Uterus (tissue), 3 donors: ENCODE measurements at regions not wholly inside any gene's neighbourhood (a gene's known extent, or its start where the extent isn't known, plus 50 kb on each side); places are given as distances from the start of the nearest gene placed in this dataset.

ENCODE experiments used
- DNase-seq, 2 donors: peaks; one replicate each; pipeline ENCODE4 v3.0.0-alpha.2; 2019 to 2020
- H3K27ac ChIP-seq, 2 donors: fragments of 200-600 bp; sonication (generic); 1 replicate in 1 of 2; 2 replicates in 1 of 2; pipeline ENCODE4 v1.5.1; 2016 to 2018
- H3K27me3 ChIP-seq, 2 donors: fragments of 200-600 bp; sonication (generic); one replicate each; pipeline ENCODE4 v1.5.1; 2018 to 2019; ENCODE audit warnings: control low read depth in 1 of 2
- H3K36me3 ChIP-seq, 2 donors: fragments of 200-600 bp; sonication (generic); one replicate each; pipeline ENCODE4 v1.5.1; 2019; ENCODE audit warnings: control low read depth in 1 of 2
- H3K4me1 ChIP-seq, 2 donors: fragments of 200-600 bp; sonication (generic); one replicate each; pipeline ENCODE4 v1.5.1; 2018 to 2019; ENCODE audit warnings: control low read depth in 1 of 2
- H3K4me3 ChIP-seq, 2 donors: fragments of 200-600 bp; sonication (generic); 1 replicate in 1 of 2; 2 replicates in 1 of 2; pipeline ENCODE4 v1.5.1; 2018 to 2019; ENCODE audit warnings: mild to moderate bottlenecking in 1 of 2
- H3K9me3 ChIP-seq, 2 donors: fragments of 200-600 bp; sonication (generic); one replicate each; pipeline ENCODE4 v1.5.1; 2019; ENCODE audit warnings: control low read depth in 1 of 2
- POLR2A ChIP-seq, 2 donors: fragments of 450-650 bp; IDR thresholded peaks; one replicate each; pipeline ENCODE4 v1.6.1; 2016; ENCODE audit warnings: antibody characterized with exemption in 2 of 2, mild to moderate bottlenecking in 1 of 2, moderate library complexity in 1 of 2
- intact Hi-C: fragments of 100-400 bp; cut with DNase I; formaldehyde crosslinking; loops from one replicate; pipeline ENCODE4 v1.15.1; 2023; ENCODE audit warnings: low total_unique reads
- TF ChIP-seq, protein P1 (sequence below), 4 experiments: fragments of 200-600 bp in 2 of 4; fragments of 450-650 bp in 2 of 4; sonication (generic) in 2 of 4; IDR thresholded peaks; one replicate each; pipeline ENCODE4 v1.5.1; 2016 to 2019; ENCODE audit warnings: antibody characterized with exemption in 4 of 4, mild to moderate bottlenecking in 2 of 4, moderate library complexity in 1 of 4
- donor health status: DM: yes; HTN: yes; CAD: no.

- Histone ChIP-seq H3K9me3 (no peaks in the 10 kb centered on the region), H3K4me3 (no peak overlapping the region), H3K4me1 (no peaks in the 10 kb centered on the region), H3K27me3 (no peaks in the 10 kb centered on the region), H3K27ac (no peak overlapping the region), H3K36me3 (no peaks in the 10 kb centered on the region)
- no peak for DNase-seq
- TF ChIP-seq, protein P1, sequence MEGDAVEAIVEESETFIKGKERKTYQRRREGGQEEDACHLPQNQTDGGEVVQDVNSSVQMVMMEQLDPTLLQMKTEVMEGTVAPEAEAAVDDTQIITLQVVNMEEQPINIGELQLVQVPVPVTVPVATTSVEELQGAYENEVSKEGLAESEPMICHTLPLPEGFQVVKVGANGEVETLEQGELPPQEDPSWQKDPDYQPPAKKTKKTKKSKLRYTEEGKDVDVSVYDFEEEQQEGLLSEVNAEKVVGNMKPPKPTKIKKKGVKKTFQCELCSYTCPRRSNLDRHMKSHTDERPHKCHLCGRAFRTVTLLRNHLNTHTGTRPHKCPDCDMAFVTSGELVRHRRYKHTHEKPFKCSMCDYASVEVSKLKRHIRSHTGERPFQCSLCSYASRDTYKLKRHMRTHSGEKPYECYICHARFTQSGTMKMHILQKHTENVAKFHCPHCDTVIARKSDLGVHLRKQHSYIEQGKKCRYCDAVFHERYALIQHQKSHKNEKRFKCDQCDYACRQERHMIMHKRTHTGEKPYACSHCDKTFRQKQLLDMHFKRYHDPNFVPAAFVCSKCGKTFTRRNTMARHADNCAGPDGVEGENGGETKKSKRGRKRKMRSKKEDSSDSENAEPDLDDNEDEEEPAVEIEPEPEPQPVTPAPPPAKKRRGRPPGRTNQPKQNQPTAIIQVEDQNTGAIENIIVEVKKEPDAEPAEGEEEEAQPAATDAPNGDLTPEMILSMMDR (IDR thresholded peaks at IDR 0.05) = no peak
- TF ChIP-seq POLR2A (IDR thresholded peaks at IDR 0.05) = no peak
- intact Hi-C loops = no loop called here
Observed at GRCh38 chr1:90190523-90190922, 195.6 kb downstream of the ZNF326 start.

DNA sequence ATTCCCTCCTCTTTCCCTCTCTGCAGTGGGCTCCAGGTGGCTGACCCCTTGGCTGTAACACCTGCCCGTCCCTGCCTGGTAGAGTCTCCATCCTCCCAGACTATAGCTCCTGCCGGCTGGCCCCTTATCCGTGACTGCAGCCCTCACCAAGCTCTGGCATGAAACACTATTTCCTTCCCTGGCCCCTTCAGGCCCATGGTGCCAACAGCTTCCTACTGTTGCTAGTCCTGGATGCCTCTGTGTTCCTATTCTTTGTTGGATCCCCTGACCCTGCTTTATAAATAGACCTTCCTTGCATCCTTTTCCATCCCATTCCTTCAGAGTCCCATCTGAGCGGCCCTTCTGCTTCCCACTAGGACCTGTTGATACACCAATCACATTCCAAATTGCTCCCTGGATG is 195.0 kb downstream of the ZNF326 start:
- Histone ChIP-seq H3K9me3 (no peaks in the 10 kb centered on the region), H3K36me3 (no peaks in the 10 kb centered on the region), H3K4me3 (no peak overlapping the region), H3K27me3 (no peaks in the 10 kb centered on the region), H3K27ac (no peak overlapping the region), H3K4me1 (no peaks in the 10 kb centered on the region)
- intact Hi-C loops = no loop called here
- no peak for DNase-seq
- TF ChIP-seq, protein P1 (IDR thresholded peaks at IDR 0.05) = no peak
- TF ChIP-seq POLR2A (IDR thresholded peaks at IDR 0.05) = no peak

DNA sequence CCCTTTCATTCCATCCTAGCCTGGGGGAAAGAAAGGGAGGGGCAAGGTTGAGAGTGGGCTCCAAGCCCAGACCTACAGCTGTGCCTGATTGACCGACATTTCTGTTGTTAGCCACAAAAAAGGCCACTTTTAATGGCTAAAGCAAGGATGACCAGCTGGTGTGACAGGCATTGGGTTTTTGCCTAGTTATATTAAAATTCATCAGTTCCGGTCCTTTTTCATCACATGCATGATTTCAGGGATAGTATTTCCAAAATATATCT is 192.3 kb downstream of the ZNF326 start:
- Histone ChIP-seq H3K27ac (no peak overlapping the region), H3K9me3 (no peaks in the 10 kb centered on the region), H3K4me1 (no peaks in the 10 kb centered on the region), H3K36me3 (no peaks in the 10 kb centered on the region), H3K4me3 (no peak overlapping the region), H3K27me3 (no peaks in the 10 kb centered on the region)
- no peak for DNase-seq
- intact Hi-C loops = no loop called here
- no peak for TF ChIP-seq POLR2A (IDR thresholded peaks at IDR 0.05)

GRCh38 chr1:90186506-90187322 is 191.8 kb downstream of the ZNF326 start:
- TF ChIP-seq, protein P1 (IDR thresholded peaks at IDR 0.05) = no peak
- TF ChIP-seq POLR2A (IDR thresholded peaks at IDR 0.05) = no peak
- Histone ChIP-seq H3K9me3 (no peaks in the 10 kb centered on the region), H3K27ac (no peak overlapping the region), H3K4me3 (no peak overlapping the region), H3K4me1 (no peaks in the 10 kb centered on the region), H3K36me3 (no peaks in the 10 kb centered on the region), H3K27me3 (no peaks in the 10 kb centered on the region)
- intact Hi-C loops = no loop called here
- no peak for DNase-seq

DNA sequence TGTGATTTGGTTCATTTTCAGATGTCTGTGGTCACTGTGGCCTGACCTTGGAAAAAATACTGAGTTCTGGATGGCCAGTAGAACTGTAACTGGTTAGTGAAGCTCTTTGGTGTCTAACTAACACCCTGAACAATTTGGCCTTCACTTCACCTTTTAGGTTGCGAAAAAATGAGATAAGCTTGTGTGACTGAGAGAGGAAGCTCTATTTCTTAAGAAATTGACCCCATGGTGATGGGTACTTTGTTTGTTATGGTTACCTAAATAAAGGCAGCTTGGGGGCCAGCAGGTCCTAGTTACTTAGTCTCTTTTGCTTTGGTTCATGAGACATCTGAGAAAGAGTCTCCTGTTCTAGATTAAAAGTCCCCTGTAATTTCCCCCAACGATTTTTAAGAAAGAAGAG is 181.6 kb downstream of the ZNF326 start:
- no peak for DNase-seq
- no peaks in the 10 kb centered on the region for H3K36me3 ChIP-seq
- intact Hi-C loops = no loop called here
- H3K4me3 ChIP-seq = no peak overlapping the region
- H3K4me1 ChIP-seq = no peaks in the 10 kb centered on the region
- H3K27ac ChIP-seq = no peak overlapping the region
- H3K9me3 ChIP-seq = no peaks in the 10 kb centered on the region
- H3K27me3 ChIP-seq = no peaks in the 10 kb centered on the region
- TF ChIP-seq, protein P1 (IDR thresholded peaks at IDR 0.05) = no peak
- TF ChIP-seq POLR2A (IDR thresholded peaks at IDR 0.05) = no peak
